ENCODE measurements at regions not wholly inside any gene's neighbourhood (a gene's known extent, or its start where the extent isn't known, plus 50 kb on each side); places are given as distances from the start of the nearest gene placed in this dataset.

GRCh38 chr12:87283111-87283510 is 746.1 kb downstream of the C12orf50 start:
- TF ChIP-seq POLR2AphosphoS5 (IDR thresholded peaks at IDR 0.05): no peak
- no peak for TF ChIP-seq CTCF (IDR thresholded peaks at IDR 0.05)

All from prostate gland (tissue), 2 donors.